ENCODE measurements at regions not wholly inside any gene's neighbourhood (a gene's known extent, or its start where the extent isn't known, plus 50 kb on each side); places are given as distances from the start of the nearest gene placed in this dataset.

DNA sequence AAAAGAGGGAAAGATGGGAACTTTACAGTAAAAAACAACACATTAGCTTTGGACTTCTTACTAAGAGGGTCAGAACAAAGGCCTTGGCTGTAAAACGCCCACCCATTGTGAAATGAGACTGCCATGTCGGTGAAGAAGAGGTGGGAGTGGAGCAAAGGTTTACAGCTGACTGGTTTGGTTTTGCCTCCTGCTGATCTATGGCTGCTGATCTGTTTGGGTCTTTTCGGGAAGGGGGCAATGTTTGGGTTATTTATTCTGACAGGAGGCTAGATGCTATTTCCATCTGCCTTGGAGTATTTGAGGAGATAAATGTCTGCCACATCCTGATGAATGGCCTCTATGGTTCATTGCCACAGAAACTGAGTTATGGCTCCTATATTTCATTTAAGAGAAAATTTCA is 408.7 kb downstream of the TLE4 start:
- H3K4me1 Mint-ChIP-seq, result peaks cover 15 to 22% of the 10 kb centered on the region in 2 experiments
- no peak overlapping the region for H3K9ac ChIP-seq (ENCODE audit: extremely low read depth, insufficient read length, low read length)
- DNase-seq, result no peak
- H3K4me3 Mint-ChIP-seq, result no peak overlapping the region
- H4K91ac ChIP-seq (ENCODE audit: insufficient read length, low read depth, low read length), result no peak overlapping the region
- no peak overlapping the region for H3K56ac ChIP-seq (ENCODE audit: insufficient read length, low read depth, low read length)
- no peak overlapping the region for H3K27ac Mint-ChIP-seq
- no peak overlapping the region for H4K5ac ChIP-seq (ENCODE audit: insufficient read length, low read depth, low read length)
- no peak overlapping the region for H2BK12ac ChIP-seq (ENCODE audit: insufficient read length, low read depth, low read length)
- H3K27me3 Mint-ChIP-seq (ENCODE audit: low read depth), result no peaks in the 10 kb centered on the region
- no peaks in the 10 kb centered on the region for H4K20me1 ChIP-seq (ENCODE audit: control insufficient read depth, insufficient read depth, insufficient read length)
- no peak overlapping the region for H2BK120ac ChIP-seq (ENCODE audit: low read depth, low read length, poor library complexity, severe bottlenecking)
- H3K4me1 ChIP-seq (ENCODE audit: insufficient read depth, low read length), result no peaks in the 10 kb centered on the region; the same call in 1 of the 2 replicates
- no peak overlapping the region for H2AK5ac ChIP-seq (ENCODE audit: insufficient read length, low read length)
- no peak overlapping the region for H2BK5ac ChIP-seq (ENCODE audit: insufficient read length, low read length)
- H2BK15ac ChIP-seq (ENCODE audit: low read depth, low read length), result no peak overlapping the region
- H3T11ph ChIP-seq (ENCODE audit: low read length), result no peak overlapping the region
- H3K23me2 ChIP-seq (ENCODE audit: insufficient read length, low read depth, low read length, poor library complexity, severe bottlenecking), result no peaks in the 10 kb centered on the region
- no peaks in the 10 kb centered on the region; a peak in 2 of 7 replicates for H3K36me3 Mint-ChIP-seq (ENCODE audit: insufficient read depth in 1 of 3, low read depth in 3 of 3)
- no peaks in the 10 kb centered on the region for H3K79me1 ChIP-seq (ENCODE audit: insufficient read depth, low read depth, low read length, poor library complexity, severe bottlenecking)
- no peak overlapping the region for H3K27ac ChIP-seq (ENCODE audit: insufficient read length, low read depth, low read length)
- H3K23ac ChIP-seq (ENCODE audit: insufficient read length, low read depth, low read length), result no peak overlapping the region
- no peaks in the 10 kb centered on the region for H3K27me3 ChIP-seq (ENCODE audit: insufficient read depth, low read length)
- TF ChIP-seq, protein P1, sequence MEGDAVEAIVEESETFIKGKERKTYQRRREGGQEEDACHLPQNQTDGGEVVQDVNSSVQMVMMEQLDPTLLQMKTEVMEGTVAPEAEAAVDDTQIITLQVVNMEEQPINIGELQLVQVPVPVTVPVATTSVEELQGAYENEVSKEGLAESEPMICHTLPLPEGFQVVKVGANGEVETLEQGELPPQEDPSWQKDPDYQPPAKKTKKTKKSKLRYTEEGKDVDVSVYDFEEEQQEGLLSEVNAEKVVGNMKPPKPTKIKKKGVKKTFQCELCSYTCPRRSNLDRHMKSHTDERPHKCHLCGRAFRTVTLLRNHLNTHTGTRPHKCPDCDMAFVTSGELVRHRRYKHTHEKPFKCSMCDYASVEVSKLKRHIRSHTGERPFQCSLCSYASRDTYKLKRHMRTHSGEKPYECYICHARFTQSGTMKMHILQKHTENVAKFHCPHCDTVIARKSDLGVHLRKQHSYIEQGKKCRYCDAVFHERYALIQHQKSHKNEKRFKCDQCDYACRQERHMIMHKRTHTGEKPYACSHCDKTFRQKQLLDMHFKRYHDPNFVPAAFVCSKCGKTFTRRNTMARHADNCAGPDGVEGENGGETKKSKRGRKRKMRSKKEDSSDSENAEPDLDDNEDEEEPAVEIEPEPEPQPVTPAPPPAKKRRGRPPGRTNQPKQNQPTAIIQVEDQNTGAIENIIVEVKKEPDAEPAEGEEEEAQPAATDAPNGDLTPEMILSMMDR (conservative IDR thresholded peaks at IDR 0.05), result no peak
- no peak overlapping the region for H4K8ac ChIP-seq (replicated peaks; ENCODE audit: insufficient read length, low read depth, low read length)
- no peaks in the 10 kb centered on the region for H3K9me3 Mint-ChIP-seq
- no peaks in the 10 kb centered on the region for H3K9me3 ChIP-seq (ENCODE audit: control insufficient read depth, low read depth, low read length)
- no peaks in the 10 kb centered on the region for H3K79me2 ChIP-seq (ENCODE audit: insufficient read depth, low read length)
- H3K18ac ChIP-seq (ENCODE audit: insufficient read length, low read depth, low read length), result no peak overlapping the region
- no peak overlapping the region for H3K4ac ChIP-seq (ENCODE audit: low read depth, low read length)
- H2BK20ac ChIP-seq (ENCODE audit: low read depth, low read length, poor library complexity, severe bottlenecking), result no peak overlapping the region
- H3K4me2 ChIP-seq (ENCODE audit: insufficient read depth, insufficient read length, low read length), result no peak overlapping the region
- no peak overlapping the region for H3K14ac ChIP-seq (ENCODE audit: insufficient read depth, low read length)
- no peak overlapping the region for H2AFZ ChIP-seq (ENCODE audit: low read length)
- no CpG with 5 or more reads among the region's 3 CpGs for WGBS (ENCODE audit: extremely low coverage, insufficient read length, low lambda C conversion rate)

Measured in H9 (cell line).